Kidney epithelial cell (primary cell): ENCODE measurements at regions not wholly inside any gene's neighbourhood (a gene's known extent, or its start where the extent isn't known, plus 50 kb on each side); places are given as distances from the start of the nearest gene placed in this dataset.

Source experiments
- DNase-seq: peaks from one replicate; pipeline ENCODE4 v3.0.0-alpha.2; 2010; ENCODE audit warnings: low read depth
- H3K27me3 ChIP-seq: 2 replicates; pipeline ENCODE4 v1.6.0; 2011; ENCODE audit warnings: low read length; ENCODE audit not compliant: control insufficient read depth, insufficient read depth
- H3K36me3 ChIP-seq: 2 replicates; pipeline ENCODE4 v1.5.1; 2011; ENCODE audit warnings: low read length; ENCODE audit not compliant: control insufficient read depth, insufficient read depth
- H3K4me3 ChIP-seq: 2 replicates; pipeline ENCODE4 v1.5.1; 2011; ENCODE audit warnings: low read depth, mild to moderate bottlenecking, control low read depth, low read length
- TF ChIP-seq, protein P1 (sequence below): IDR thresholded peaks from 2 replicates; pipeline ENCODE4 v1.5.1; 2011; ENCODE audit warnings: mild to moderate bottlenecking, moderate library complexity, low read length, control low read depth, inconsistent platforms; ENCODE audit not compliant: insufficient read depth, poor library complexity, severe bottlenecking

DNA sequence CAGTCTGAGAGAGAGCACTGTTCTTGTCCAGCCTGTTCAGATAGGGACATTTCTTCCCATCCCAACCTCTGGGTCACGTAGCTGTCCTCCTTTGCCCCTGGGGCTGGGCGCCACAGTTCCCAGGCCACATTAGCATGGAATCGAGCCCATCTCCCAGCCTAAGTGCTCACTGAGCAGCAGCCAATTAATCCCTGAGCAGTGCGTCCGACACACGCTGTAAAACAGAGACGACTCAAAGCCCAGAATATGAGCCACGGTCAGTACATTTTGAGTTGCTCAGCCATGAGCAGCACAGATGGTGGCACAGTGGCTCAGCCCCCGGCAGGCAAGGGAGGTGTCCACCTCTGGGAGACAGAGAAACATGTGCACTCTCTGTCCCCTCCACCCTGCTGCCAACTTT is 267.4 kb downstream of the NPHP4 start:
- Histone ChIP-seq H3K36me3 (no peaks in the 10 kb centered on the region), H3K27me3 (no peaks in the 10 kb centered on the region), H3K4me3 (no peak overlapping the region)
- TF ChIP-seq, protein P1, sequence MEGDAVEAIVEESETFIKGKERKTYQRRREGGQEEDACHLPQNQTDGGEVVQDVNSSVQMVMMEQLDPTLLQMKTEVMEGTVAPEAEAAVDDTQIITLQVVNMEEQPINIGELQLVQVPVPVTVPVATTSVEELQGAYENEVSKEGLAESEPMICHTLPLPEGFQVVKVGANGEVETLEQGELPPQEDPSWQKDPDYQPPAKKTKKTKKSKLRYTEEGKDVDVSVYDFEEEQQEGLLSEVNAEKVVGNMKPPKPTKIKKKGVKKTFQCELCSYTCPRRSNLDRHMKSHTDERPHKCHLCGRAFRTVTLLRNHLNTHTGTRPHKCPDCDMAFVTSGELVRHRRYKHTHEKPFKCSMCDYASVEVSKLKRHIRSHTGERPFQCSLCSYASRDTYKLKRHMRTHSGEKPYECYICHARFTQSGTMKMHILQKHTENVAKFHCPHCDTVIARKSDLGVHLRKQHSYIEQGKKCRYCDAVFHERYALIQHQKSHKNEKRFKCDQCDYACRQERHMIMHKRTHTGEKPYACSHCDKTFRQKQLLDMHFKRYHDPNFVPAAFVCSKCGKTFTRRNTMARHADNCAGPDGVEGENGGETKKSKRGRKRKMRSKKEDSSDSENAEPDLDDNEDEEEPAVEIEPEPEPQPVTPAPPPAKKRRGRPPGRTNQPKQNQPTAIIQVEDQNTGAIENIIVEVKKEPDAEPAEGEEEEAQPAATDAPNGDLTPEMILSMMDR = no peak
- DNase-seq = no peak

DNA sequence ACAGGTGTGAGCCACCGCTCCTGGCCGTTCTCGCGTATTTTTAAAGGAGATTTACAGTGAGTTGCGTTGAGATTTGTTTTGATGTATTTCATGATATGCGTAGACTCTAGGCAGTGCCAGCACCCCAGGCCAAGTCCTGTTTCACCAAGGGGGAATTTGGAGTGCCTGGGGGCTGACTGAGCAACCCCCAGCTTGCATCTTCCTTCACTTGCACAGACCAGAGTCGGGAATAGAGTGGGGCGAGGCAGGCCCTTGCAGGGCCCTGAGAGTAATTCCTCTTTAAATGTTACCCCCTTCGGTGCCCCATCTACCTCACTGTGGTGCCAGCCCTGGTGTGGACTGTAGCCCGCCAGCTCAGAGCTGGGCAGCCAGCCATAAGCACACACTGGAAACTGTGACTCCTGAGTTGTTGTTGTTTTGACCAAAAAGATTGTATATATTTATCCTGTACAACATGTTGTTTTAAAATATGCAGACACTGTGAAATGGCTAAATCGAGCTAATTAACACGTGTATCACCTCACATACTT is 269.5 kb downstream of the NPHP4 start:
- DNase-seq = no peak
- H3K4me3 ChIP-seq = no peak overlapping the region
- H3K36me3 ChIP-seq = no peaks in the 10 kb centered on the region
- TF ChIP-seq, protein P1 = no peak
- H3K27me3 ChIP-seq = no peaks in the 10 kb centered on the region

DNA sequence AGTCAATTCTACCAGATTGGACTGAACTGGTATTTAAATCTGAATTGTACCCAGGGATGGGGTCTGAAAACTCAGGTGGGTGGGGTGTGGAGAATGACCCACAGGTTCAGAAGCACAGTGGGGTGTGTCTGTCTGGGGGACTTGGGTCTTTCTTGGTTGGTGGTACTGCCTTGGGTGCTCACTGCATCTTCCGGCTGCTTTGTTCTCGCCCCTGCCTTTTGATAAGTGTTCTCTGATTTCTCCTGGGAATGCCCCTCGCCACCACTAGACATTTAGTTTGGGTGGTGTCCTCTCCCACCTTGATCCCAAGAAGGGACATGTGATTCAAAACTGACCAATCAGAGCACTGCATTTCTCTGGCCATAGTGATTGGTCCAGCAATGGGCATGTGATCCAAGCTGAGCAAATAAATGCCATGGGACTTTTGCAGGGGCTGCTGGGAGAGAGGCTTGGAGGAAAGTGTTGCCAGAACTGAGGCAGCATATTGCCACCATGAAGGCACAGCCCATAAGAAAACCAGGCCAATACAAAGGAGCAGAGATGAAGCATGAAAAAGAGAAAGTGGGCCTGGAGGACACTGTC is 270.5 kb downstream of the NPHP4 start:
- Histone ChIP-seq H3K36me3 (no peaks in the 10 kb centered on the region), H3K27me3 (no peaks in the 10 kb centered on the region), H3K4me3 (no peak overlapping the region)
- no peak for DNase-seq
- TF ChIP-seq, protein P1 = no peak

DNA sequence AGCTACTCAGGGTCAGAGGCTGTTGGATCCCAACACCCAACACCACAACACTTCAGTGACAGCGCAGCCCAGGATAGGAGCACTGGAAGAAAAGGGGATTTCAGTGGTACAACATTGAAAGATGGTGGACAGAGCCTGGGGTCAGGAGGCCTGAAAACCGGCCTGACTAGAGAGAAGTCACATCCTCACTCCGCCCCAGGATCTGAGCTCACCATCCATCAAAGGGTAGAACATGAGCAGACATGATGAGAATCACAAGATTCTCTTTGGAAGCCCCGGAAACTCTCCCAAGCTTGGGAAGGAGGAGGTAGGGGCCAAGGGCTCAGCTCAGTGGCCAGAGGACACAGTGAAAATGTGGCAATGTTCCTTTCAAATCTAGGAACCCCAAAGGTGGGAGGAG is 271.3 kb downstream of the NPHP4 start:
- no peak for DNase-seq
- Histone ChIP-seq H3K36me3 (no peaks in the 10 kb centered on the region), H3K27me3 (no peaks in the 10 kb centered on the region), H3K4me3 (no peak overlapping the region)
- TF ChIP-seq, protein P1 = no peak

DNA sequence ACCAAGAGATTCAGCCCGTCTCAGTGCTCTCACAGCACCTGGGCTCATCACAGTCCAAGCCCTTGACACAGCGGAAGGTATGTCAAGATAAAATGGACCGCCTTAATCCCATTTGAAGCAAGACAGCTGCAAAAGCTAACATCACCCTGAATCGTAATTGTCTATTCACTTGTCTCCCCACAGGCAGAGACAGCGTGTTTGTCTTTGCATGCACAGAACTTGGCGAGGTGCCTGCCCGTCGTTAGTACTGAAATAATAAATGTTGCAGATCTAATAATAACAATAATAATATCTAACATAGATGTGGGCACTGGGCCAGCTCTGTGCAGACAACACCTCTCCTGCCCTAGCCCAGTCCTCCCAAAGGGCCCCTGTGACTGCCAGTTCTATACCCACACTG is 271.7 kb downstream of the NPHP4 start:
- Histone ChIP-seq H3K27me3 (no peaks in the 10 kb centered on the region), H3K36me3 (no peaks in the 10 kb centered on the region), H3K4me3 (no peak overlapping the region)
- DNase-seq = no peak
- TF ChIP-seq, protein P1 = no peak

DNA sequence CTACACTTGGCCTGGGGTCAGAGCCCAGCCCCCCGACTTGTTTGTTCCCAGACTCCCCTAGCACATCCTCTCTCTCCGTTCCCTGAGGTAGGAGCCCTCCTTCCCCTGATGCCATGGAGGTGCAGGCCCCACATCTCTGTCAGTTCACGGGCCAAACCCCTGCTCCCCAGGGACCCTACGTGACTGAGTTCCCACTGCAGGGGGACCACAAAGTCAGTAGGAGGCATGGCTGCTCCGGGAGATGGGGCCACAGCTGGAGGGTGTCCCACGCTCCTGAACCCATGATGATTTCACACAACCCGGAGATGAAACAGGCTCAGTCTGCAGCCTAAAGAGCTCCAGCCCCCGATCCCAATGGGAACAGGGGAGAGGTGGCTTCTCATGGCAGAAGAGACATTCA is 272.2 kb downstream of the NPHP4 start:
- no peak overlapping the region for H3K4me3 ChIP-seq
- no peak for DNase-seq
- TF ChIP-seq, protein P1 = no peak
- H3K27me3 ChIP-seq = no peaks in the 10 kb centered on the region
- no peaks in the 10 kb centered on the region for H3K36me3 ChIP-seq
